ENCODE measurements at regions not wholly inside any gene's neighbourhood (a gene's known extent, or its start where the extent isn't known, plus 50 kb on each side); places are given as distances from the start of the nearest gene placed in this dataset.
"Not testable (repeated sequence)": the region's sequence is repeated elsewhere in the genome, so short reads cannot be mapped to it uniquely, and the experiment has no call there.

DNA sequence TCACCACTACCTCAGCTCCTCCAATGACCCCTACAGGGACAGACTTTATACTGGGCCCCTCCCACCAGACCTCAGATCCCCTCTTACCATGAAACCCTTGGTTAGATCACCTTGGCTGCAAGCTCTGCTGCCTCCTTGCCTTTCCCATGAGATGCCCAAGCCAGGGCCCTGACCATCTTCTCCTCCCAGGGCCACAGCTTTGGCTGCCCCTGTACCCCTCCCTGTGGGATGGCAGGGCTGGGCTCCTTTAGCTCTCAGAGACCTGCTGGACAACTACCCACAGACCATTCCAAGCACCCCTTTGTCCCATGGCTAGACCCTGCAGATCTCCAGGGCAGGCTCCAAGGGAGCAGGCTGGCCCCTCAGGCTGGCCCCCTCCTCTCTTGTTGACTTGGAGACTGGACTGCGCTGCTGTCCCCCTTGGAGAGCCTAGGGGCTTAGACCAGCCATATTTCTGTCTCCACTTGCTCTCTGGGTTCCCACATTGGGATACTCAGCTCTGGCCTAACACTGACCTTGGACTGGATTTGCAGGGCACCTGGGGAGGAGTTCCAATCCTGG lies 1692.7 kb downstream of the TP53TG3F start:
- POLR2A ChIA-PET, result no interaction called here

DNA sequence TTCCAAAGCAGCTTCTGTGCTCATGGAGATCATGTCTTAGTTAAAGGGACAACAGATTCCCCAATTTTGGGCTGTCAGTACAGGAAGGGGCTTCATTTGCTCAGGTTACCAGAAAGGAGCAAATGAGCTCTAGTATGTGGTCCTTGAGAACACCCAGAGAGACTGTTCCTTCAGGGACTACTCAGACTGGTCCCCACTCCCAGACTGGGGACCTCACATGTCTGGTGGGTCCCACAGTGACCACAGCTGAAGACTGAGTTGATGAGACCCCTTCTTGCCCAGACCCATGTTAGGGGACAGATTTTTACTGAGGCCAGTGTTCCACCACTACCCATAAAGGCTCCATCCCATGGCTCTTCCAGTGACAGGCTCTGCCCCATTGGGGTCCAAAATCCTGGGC lies 1695.2 kb downstream of the TP53TG3F start:
- Mint-ChIP-seq H3K36me3 (ENCODE audit: low read depth) (no peaks in the 10 kb centered on the region), H3K4me3 (no peak overlapping the region), H3K27me3 (no peaks in the 10 kb centered on the region), H3K9me3 (peaks cover 20% of the 10 kb centered on the region), H3K4me1 (ENCODE audit: low read depth) (no peaks in the 10 kb centered on the region), H3K27ac (no peak overlapping the region)
- intact Hi-C loops (cut with micrococcal nuclease), result no loop called here
- DNase-seq, result no peak
- ATAC-seq, result no peak
- ChIA-PET POLR2A (no interaction called here), CTCF (no interaction called here)
- TF ChIP-seq, protein P1, sequence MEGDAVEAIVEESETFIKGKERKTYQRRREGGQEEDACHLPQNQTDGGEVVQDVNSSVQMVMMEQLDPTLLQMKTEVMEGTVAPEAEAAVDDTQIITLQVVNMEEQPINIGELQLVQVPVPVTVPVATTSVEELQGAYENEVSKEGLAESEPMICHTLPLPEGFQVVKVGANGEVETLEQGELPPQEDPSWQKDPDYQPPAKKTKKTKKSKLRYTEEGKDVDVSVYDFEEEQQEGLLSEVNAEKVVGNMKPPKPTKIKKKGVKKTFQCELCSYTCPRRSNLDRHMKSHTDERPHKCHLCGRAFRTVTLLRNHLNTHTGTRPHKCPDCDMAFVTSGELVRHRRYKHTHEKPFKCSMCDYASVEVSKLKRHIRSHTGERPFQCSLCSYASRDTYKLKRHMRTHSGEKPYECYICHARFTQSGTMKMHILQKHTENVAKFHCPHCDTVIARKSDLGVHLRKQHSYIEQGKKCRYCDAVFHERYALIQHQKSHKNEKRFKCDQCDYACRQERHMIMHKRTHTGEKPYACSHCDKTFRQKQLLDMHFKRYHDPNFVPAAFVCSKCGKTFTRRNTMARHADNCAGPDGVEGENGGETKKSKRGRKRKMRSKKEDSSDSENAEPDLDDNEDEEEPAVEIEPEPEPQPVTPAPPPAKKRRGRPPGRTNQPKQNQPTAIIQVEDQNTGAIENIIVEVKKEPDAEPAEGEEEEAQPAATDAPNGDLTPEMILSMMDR (IDR thresholded peaks at IDR 0.05), result no peak

More for the DNA sequence above, 1692.7 kb downstream of the TP53TG3F start:
- Mint-ChIP-seq H3K9me3 (peaks cover 15% of the 10 kb centered on the region), H3K4me3 (no peak overlapping the region), H3K36me3 (ENCODE audit: low read depth) (no peaks in the 10 kb centered on the region), H3K4me1 (ENCODE audit: low read depth) (no peaks in the 10 kb centered on the region), H3K27ac (no peak overlapping the region), H3K27me3 (no peaks in the 10 kb centered on the region)
- TF ChIP-seq, protein P1 (IDR thresholded peaks at IDR 0.05), result no peak
- ATAC-seq (no peak), DNase-seq (no peak)
- intact Hi-C loops (cut with micrococcal nuclease), result no loop called here
- CTCF ChIA-PET, result no interaction called here

DNA sequence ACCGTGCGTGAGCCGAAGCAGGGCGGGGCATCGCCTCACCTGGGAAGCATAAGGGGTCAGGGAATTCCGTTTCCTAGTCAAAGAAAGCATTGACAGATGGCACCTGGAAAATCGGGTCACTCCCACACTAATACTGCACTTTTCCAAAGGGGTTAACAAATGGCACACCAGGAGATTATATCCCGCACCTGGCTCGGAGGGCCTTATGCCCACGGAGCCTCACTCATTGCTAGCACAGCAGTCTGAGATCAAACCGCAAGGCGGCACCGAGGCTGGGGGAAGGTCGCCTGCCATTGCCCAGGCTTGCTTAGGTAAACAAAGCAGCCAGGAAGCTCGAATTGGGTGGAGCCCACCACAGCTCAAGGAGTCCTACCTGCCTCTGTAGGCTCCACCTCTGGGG lies 1698.1 kb downstream of the TP53TG3F start:
- ATAC-seq; H3K36me3 Mint-ChIP-seq (ENCODE audit: low read depth); H3K27me3 Mint-ChIP-seq; H3K4me1 Mint-ChIP-seq (ENCODE audit: low read depth); POLR2A ChIA-PET; CTCF ChIA-PET; DNase-seq; H3K27ac Mint-ChIP-seq; intact Hi-C loops (cut with micrococcal nuclease); H3K4me3 Mint-ChIP-seq: not testable (repeated sequence)
- H3K9me3 Mint-ChIP-seq, result peaks cover 21% of the 10 kb centered on the region

DNA sequence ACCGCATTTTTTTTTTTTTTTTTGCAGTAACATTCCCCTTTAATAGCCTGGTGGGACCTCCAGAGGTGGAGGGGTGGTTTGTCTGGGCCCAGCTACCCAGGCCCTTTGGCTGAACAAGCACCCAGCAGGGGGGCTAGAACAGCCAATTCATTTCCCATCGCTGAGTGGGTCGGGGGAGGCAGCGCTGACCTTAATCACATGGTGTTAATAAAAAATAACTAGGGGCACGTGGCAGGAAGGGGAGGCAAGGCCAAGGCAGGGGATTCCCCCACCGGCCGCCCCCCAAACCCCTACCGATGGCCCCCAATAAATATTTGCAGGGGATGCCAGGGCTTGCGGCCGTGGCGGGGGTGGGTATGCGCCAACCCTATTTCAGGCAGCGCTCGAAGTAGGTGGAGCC lies 1709.9 kb downstream of the TP53TG3F start:
- ATAC-seq; H3K27ac Mint-ChIP-seq; CTCF ChIA-PET; H3K36me3 Mint-ChIP-seq (ENCODE audit: low read depth); H3K27me3 Mint-ChIP-seq; POLR2A ChIA-PET; DNase-seq; intact Hi-C loops (cut with micrococcal nuclease); H3K4me3 Mint-ChIP-seq; H3K4me1 Mint-ChIP-seq (ENCODE audit: low read depth): not testable (repeated sequence)
- H3K9me3 Mint-ChIP-seq, result peaks cover 17% of the 10 kb centered on the region

DNA sequence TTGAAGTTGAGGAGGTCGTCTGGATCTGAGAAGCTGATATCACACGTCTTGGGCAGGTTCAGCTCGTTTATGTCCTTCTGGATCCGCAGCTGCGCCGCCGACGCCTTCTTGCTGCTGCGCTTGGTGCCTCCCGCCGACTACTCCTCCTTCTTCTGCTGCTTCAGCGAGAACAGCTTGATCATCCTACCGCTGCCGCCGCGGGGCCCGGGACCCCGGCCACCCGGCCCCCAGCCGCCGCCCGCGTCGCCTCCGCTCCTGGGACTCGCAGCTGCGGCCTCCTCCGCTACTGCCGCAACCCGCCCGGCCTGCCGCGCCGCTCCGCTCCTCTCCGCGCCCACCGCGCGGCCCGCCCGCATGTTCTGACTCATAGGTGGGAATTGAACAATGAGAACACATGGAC lies 1710.6 kb downstream of the TP53TG3F start:
- H3K4me1 Mint-ChIP-seq (ENCODE audit: low read depth); H3K27ac Mint-ChIP-seq; POLR2A ChIA-PET; ATAC-seq; CTCF ChIA-PET; H3K27me3 Mint-ChIP-seq; H3K36me3 Mint-ChIP-seq (ENCODE audit: low read depth); DNase-seq; intact Hi-C loops (cut with micrococcal nuclease); H3K4me3 Mint-ChIP-seq: not testable (repeated sequence)
- H3K9me3 Mint-ChIP-seq, result peaks cover 17% of the 10 kb centered on the region

DNA sequence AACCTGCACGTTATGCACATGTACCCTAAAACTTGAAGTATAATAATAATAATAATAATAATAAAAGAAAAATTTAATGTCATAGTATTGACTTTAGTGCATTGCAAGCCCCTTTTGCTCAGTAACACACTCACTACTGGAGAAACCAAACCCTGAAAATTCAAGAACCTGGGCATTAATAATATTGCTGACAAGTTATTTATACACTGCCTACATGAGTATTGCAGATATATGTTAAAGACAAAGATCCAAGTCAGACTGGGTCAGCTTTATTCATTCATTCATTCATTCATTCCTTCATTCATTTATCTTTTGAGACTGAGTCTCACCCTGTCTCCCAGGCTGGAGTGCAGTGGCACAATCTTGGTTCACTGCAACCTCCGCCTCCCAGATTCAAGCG lies 1711.2 kb downstream of the TP53TG3F start:
- no peaks in the 10 kb centered on the region for H3K4me1 Mint-ChIP-seq (ENCODE audit: low read depth)
- H3K27me3 Mint-ChIP-seq, result no peaks in the 10 kb centered on the region
- DNase-seq (no peak), ATAC-seq (no peak)
- no peak overlapping the region for H3K27ac Mint-ChIP-seq
- CTCF ChIA-PET, result no interaction called here
- H3K4me3 Mint-ChIP-seq, result no peak overlapping the region
- no peaks in the 10 kb centered on the region for H3K36me3 Mint-ChIP-seq (ENCODE audit: low read depth)
- POLR2A ChIA-PET, result no interaction called here
- peaks cover 17% of the 10 kb centered on the region for H3K9me3 Mint-ChIP-seq
- intact Hi-C loops (cut with micrococcal nuclease), result no loop called here
- TF ChIP-seq, protein P1 (IDR thresholded peaks at IDR 0.05), result no peak

DNA sequence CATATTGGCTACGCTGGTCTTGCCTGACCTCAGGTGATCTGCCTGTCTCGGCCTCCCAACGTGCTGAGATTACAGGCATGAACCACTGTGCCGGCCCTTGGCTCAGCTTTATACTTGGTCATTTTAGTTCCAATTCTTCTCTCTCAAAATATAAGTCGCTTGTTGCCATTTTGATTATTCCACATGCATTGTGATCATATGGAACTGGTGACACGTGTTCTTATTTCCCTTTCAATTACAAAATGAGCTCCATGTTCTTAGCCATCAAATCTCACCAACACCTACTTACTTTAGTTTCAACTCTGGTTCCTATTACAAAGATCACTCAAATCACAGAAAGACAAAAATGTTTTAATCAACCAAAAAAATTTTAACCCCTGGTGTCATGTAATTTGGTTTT lies 1711.7 kb downstream of the TP53TG3F start:
- TF ChIP-seq, protein P1 (IDR thresholded peaks at IDR 0.05), result no peak
- ChIA-PET CTCF (no interaction called here), POLR2A (no interaction called here)
- Mint-ChIP-seq H3K4me1 (ENCODE audit: low read depth) (no peaks in the 10 kb centered on the region), H3K27me3 (no peaks in the 10 kb centered on the region), H3K4me3 (no peak overlapping the region), H3K27ac (no peak overlapping the region), H3K9me3 (peaks cover 17% of the 10 kb centered on the region), H3K36me3 (ENCODE audit: low read depth) (no peaks in the 10 kb centered on the region)
- intact Hi-C loops (cut with micrococcal nuclease), result no loop called here
- DNase-seq, result no peak
- ATAC-seq, result no peak

Data from activated CD8-positive, alpha-beta T cell treated with anti-CD3 and anti-CD28 coated beads for 36 hours (primary cell).